ENCODE measurements at regions not wholly inside any gene's neighbourhood (a gene's known extent, or its start where the extent isn't known, plus 50 kb on each side); places are given as distances from the start of the nearest gene placed in this dataset.
A peak's percentile ranks its signal among the peaks of the same experiment; 100 is the strongest.

DNA sequence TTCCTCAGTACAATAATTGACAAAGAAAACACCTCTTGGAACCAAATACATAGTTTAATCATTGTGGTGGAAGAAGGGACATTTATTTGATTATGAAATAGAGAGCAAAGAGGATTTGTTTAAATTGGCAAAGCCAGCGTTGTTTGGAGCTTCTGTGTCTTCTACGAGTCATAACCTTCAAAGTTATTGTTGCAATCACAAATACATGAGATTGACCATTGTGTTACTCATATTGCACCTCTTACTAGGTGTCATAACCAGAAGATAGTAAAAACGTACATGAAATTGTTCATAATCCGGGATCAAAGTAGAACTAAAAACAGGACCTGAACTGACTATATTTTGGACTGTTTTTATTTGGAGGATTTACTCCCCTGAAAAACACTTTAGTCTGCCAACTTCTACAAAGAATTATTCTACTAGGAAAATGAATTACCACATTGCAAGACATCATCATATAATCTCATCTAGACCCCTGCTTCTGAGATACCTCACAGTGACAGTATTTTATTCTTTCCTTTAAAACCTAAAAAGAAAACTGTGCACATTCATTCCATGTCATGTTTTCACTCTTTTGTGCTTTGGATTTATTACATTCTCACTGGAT is 151.7 kb upstream of the KLF7 start:
- H3K27me3 ChIP-seq (ENCODE audit: insufficient read depth, poor library complexity, severe bottlenecking) = no peaks in the 10 kb centered on the region
- DNase-seq (ENCODE audit: low read depth in 1 of 2, low spot score in 1 of 2) = peak in 1 of 2 experiments; percentile 24
- no peak overlapping the region for H3K4me3 ChIP-seq (replicated peaks; ENCODE audit: insufficient read depth, low read length)
- no peak overlapping the region for H3K27ac ChIP-seq (replicated peaks)
- TF ChIP-seq, protein P1, sequence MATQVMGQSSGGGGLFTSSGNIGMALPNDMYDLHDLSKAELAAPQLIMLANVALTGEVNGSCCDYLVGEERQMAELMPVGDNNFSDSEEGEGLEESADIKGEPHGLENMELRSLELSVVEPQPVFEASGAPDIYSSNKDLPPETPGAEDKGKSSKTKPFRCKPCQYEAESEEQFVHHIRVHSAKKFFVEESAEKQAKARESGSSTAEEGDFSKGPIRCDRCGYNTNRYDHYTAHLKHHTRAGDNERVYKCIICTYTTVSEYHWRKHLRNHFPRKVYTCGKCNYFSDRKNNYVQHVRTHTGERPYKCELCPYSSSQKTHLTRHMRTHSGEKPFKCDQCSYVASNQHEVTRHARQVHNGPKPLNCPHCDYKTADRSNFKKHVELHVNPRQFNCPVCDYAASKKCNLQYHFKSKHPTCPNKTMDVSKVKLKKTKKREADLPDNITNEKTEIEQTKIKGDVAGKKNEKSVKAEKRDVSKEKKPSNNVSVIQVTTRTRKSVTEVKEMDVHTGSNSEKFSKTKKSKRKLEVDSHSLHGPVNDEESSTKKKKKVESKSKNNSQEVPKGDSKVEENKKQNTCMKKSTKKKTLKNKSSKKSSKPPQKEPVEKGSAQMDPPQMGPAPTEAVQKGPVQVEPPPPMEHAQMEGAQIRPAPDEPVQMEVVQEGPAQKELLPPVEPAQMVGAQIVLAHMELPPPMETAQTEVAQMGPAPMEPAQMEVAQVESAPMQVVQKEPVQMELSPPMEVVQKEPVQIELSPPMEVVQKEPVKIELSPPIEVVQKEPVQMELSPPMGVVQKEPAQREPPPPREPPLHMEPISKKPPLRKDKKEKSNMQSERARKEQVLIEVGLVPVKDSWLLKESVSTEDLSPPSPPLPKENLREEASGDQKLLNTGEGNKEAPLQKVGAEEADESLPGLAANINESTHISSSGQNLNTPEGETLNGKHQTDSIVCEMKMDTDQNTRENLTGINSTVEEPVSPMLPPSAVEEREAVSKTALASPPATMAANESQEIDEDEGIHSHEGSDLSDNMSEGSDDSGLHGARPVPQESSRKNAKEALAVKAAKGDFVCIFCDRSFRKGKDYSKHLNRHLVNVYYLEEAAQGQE (IDR thresholded peaks at IDR 0.05; ENCODE audit: insufficient replicate concordance, low read depth) = no peak
- TF ChIP-seq GABPA (IDR thresholded peaks at IDR 0.05; ENCODE audit: low read depth) (no peak), POLR2AphosphoS5 (IDR thresholded peaks at IDR 0.05; ENCODE audit: low read depth) (no peak), SPI1 (IDR thresholded peaks at IDR 0.05; ENCODE audit: borderline replicate concordance, low read depth) (no peak)
- TF ChIP-seq, protein P2, sequence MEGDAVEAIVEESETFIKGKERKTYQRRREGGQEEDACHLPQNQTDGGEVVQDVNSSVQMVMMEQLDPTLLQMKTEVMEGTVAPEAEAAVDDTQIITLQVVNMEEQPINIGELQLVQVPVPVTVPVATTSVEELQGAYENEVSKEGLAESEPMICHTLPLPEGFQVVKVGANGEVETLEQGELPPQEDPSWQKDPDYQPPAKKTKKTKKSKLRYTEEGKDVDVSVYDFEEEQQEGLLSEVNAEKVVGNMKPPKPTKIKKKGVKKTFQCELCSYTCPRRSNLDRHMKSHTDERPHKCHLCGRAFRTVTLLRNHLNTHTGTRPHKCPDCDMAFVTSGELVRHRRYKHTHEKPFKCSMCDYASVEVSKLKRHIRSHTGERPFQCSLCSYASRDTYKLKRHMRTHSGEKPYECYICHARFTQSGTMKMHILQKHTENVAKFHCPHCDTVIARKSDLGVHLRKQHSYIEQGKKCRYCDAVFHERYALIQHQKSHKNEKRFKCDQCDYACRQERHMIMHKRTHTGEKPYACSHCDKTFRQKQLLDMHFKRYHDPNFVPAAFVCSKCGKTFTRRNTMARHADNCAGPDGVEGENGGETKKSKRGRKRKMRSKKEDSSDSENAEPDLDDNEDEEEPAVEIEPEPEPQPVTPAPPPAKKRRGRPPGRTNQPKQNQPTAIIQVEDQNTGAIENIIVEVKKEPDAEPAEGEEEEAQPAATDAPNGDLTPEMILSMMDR (IDR thresholded peaks at IDR 0.05; ENCODE audit: insufficient read depth, low read length) = no peak

DNA sequence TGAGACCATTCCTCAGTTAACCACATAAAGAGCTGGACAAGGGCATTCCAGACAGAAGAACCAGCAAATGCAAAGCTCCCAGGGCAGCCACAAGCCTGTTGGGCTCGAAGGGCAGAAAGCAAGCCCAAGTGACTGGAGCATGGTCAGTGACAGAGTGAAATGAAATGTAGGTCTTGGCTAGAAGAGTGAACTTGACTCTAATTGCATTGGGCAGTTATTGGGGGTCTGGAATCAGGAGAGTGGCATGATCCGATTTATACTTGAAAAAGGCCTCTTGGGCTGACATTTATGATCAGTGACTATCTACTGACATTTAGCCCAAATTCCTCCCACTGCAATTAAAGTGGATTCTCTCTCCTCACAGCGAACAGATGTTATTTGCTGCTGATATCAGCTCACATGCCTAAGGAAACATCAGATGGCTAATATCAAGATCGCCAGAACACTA is 152.5 kb upstream of the KLF7 start:
- H3K27ac ChIP-seq (replicated peaks) = no peak overlapping the region
- no peaks in the 10 kb centered on the region for H3K27me3 ChIP-seq (ENCODE audit: insufficient read depth, poor library complexity, severe bottlenecking)
- TF ChIP-seq POLR2AphosphoS5 (IDR thresholded peaks at IDR 0.05; ENCODE audit: low read depth) (no peak), GABPA (IDR thresholded peaks at IDR 0.05; ENCODE audit: low read depth) (no peak), SPI1 (IDR thresholded peaks at IDR 0.05; ENCODE audit: borderline replicate concordance, low read depth) (no peak)
- TF ChIP-seq, protein P1 (IDR thresholded peaks at IDR 0.05; ENCODE audit: insufficient replicate concordance, low read depth) = no peak
- TF ChIP-seq, protein P2 (IDR thresholded peaks at IDR 0.05; ENCODE audit: insufficient read depth, low read length) = no peak
- no peak for DNase-seq (ENCODE audit: low read depth in 1 of 2, low spot score in 1 of 2)
- H3K4me3 ChIP-seq (replicated peaks; ENCODE audit: insufficient read depth, low read length) = no peak overlapping the region

DNA sequence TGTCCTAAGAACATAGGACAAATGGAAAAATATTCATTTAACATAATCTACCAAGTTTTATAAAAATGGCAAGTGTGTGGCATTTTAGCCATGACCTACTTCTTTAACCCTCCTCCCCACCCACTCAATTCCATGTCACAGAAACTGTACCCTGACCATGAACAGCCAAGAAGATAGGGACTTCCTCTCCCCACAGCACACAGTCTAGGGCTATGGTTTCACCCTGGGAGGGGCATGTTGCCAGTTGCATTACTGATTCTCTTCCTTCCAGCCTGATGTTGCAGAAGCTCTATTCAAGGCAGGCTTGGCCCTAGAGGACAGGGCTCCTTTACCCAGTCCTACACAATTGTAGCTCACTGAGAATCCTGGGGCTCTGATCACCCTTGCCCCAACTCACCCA is 153.6 kb upstream of the KLF7 start:
- H3K4me3 ChIP-seq (replicated peaks; ENCODE audit: insufficient read depth, low read length) = no peak overlapping the region
- no peaks in the 10 kb centered on the region for H3K27me3 ChIP-seq (ENCODE audit: insufficient read depth, poor library complexity, severe bottlenecking)
- H3K27ac ChIP-seq (replicated peaks) = no peak overlapping the region
- DNase-seq (ENCODE audit: low read depth in 1 of 2, low spot score in 1 of 2) = peak in 1 of 2 experiments; percentile 39
- TF ChIP-seq SPI1 (IDR thresholded peaks at IDR 0.05; ENCODE audit: borderline replicate concordance, low read depth) = peak; percentile 16; the same call in 1 of the 2 replicates
- TF ChIP-seq, protein P1 (IDR thresholded peaks at IDR 0.05; ENCODE audit: insufficient replicate concordance, low read depth) = no peak

All from HL-60 (cell line).